OCI-LY7 (cell line): ENCODE measurements at regions not wholly inside any gene's neighbourhood (a gene's known extent, or its start where the extent isn't known, plus 50 kb on each side); places are given as distances from the start of the nearest gene placed in this dataset.

Experiments used
- BruUV-seq: library from RNA; stranded (reverse); fragments of 400-500 nt; replicated peaks from 2 replicates; lab custom pipeline; 2021; lab: Mats Ljungman, UMichigan
- CTCF ChIA-PET: fragments of 300-600 bp; sonication (Branson Sonifier 250); formaldehyde crosslinking; loops from one replicate; lab custom pipeline; 2022; ENCODE audit warnings: antibody characterized with exemption; ENCODE audit not compliant: unreplicated experiment; lab: Charles Lee
- POLR2A ChIA-PET: fragments of 300-600 bp; sonication (Branson Sonifier 250); formaldehyde crosslinking; loops from one replicate; lab custom pipeline; 2022; ENCODE audit warnings: antibody characterized with exemption; lab: Charles Lee
- DNase-seq: peaks from one replicate; pipeline ENCODE4 v3.0.0-alpha.2; 2015; ENCODE audit warnings: low spot score
- H2AFZ ChIP-seq: fragments of 200-600 bp; sonication (generic), shearing (Covaris generic); 2 replicates; pipeline ENCODE4 v1.6.1; 2014; ENCODE audit warnings: mild to moderate bottlenecking, antibody characterized with exemption, low read length, moderate library complexity
- H3K27ac ChIP-seq: fragments of 200-600 bp; sonication (generic); 2 replicates; pipeline ENCODE4 v1.5.1; 2014; ENCODE audit warnings: mixed run types, low read depth, mild to moderate bottlenecking, moderate library complexity, low read length, inconsistent platforms; ENCODE audit not compliant: poor library complexity, severe bottlenecking
- H3K36me3 ChIP-seq: fragments of 200-600 bp; sonication (generic); 2 replicates; pipeline ENCODE4 v1.6.1; 2014; ENCODE audit warnings: mild to moderate bottlenecking, antibody characterized with exemption, low read length, moderate library complexity, mixed read lengths; ENCODE audit not compliant: insufficient read depth
- H3K4me1 ChIP-seq: fragments of 200-600 bp; sonication (generic); 2 replicates; pipeline ENCODE4 v1.5.1; 2014; ENCODE audit warnings: mild to moderate bottlenecking, low read length; ENCODE audit not compliant: insufficient read depth, poor library complexity, severe bottlenecking
- H3K4me2 ChIP-seq: fragments of 200-600 bp; sonication (generic); 2 replicates; pipeline ENCODE4 v1.6.1; 2014; ENCODE audit warnings: mild to moderate bottlenecking, low read length
- H3K4me3 ChIP-seq: fragments of 200-600 bp; sonication (generic); 2 replicates; pipeline ENCODE4 v1.5.1; 2014; ENCODE audit warnings: mild to moderate bottlenecking, low read depth, low read length; ENCODE audit not compliant: poor library complexity, severe bottlenecking
- H3K79me2 ChIP-seq: fragments of 200-600 bp; sonication (generic); 2 replicates; pipeline ENCODE4 v1.6.1; 2016; ENCODE audit warnings: low read depth, mild to moderate bottlenecking, low read length, moderate library complexity, mixed read lengths; ENCODE audit not compliant: insufficient read depth
- H3K9me2 ChIP-seq: fragments of 200-600 bp; sonication (generic); 2 replicates; pipeline ENCODE4 v1.6.1; 2016; ENCODE audit warnings: mild to moderate bottlenecking, low read length, mixed read lengths; ENCODE audit not compliant: insufficient read depth
- H3K9me3 ChIP-seq: fragments of 200-600 bp; sonication (generic); 2 replicates; pipeline ENCODE4 v1.6.1; 2014; ENCODE audit warnings: mild to moderate bottlenecking, mixed run types, low read length, mixed read lengths
- H4K20me1 ChIP-seq: fragments of 200-600 bp; sonication (generic); 2 replicates; pipeline ENCODE4 v1.6.1; 2014; ENCODE audit warnings: mild to moderate bottlenecking, antibody characterized with exemption, low read length, moderate library complexity, mixed read lengths; ENCODE audit not compliant: insufficient read depth
- EZH2phosphoT487 ChIP-seq: fragments of 200-600 bp; sonication (generic); IDR thresholded peaks from 2 replicates; pipeline ENCODE4 v1.6.1; 2018; ENCODE audit warnings: low read depth, borderline replicate concordance, mild to moderate bottlenecking, mixed run types, antibody characterized with exemption, low read length, moderate library complexity, mixed read lengths
- intact Hi-C: fragments of 100-400 bp; cut with micrococcal nuclease; formaldehyde crosslinking; loops from one replicate; pipeline ENCODE4 v1.10.0; 2022; ENCODE audit not compliant: unreplicated experiment
- TF ChIP-seq, protein P1 (sequence below): fragments of 200-600 bp; sonication (generic); conservative IDR thresholded peaks from 2 replicates; pipeline ENCODE4 v1.5.1; 2014; ENCODE audit warnings: mild to moderate bottlenecking, antibody characterized with exemption, low read length, moderate library complexity, mixed read lengths

GRCh38 chr3:126275620-126275904 is 81.6 kb downstream of the KLF15 start:
- no peak overlapping the region for H3K27ac ChIP-seq
- TF ChIP-seq EZH2phosphoT487: no peak
- TF ChIP-seq, protein P1, sequence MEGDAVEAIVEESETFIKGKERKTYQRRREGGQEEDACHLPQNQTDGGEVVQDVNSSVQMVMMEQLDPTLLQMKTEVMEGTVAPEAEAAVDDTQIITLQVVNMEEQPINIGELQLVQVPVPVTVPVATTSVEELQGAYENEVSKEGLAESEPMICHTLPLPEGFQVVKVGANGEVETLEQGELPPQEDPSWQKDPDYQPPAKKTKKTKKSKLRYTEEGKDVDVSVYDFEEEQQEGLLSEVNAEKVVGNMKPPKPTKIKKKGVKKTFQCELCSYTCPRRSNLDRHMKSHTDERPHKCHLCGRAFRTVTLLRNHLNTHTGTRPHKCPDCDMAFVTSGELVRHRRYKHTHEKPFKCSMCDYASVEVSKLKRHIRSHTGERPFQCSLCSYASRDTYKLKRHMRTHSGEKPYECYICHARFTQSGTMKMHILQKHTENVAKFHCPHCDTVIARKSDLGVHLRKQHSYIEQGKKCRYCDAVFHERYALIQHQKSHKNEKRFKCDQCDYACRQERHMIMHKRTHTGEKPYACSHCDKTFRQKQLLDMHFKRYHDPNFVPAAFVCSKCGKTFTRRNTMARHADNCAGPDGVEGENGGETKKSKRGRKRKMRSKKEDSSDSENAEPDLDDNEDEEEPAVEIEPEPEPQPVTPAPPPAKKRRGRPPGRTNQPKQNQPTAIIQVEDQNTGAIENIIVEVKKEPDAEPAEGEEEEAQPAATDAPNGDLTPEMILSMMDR: no peak
- H4K20me1 ChIP-seq: no peaks in the 10 kb centered on the region
- no peak overlapping the region for H3K4me3 ChIP-seq
- CTCF ChIA-PET: no interaction called here
- no peaks in the 10 kb centered on the region for H3K79me2 ChIP-seq
- H2AFZ ChIP-seq: no peak overlapping the region
- POLR2A ChIA-PET: interaction anchor here (1.5 kb wide), 1 partner anchor 12 kb away, joined by 8 read pairs; no protein-coding TSS in a partner anchor
- no peaks in the 10 kb centered on the region for H3K36me3 ChIP-seq
- intact Hi-C loops: no loop called here
- BruUV-seq: no TSS peak
- no peaks in the 10 kb centered on the region for H3K4me1 ChIP-seq
- H3K9me2 ChIP-seq: no peaks in the 10 kb centered on the region
- no peak for DNase-seq
- H3K9me3 ChIP-seq: no peaks in the 10 kb centered on the region
- H3K4me2 ChIP-seq: no peak overlapping the region

GRCh38 chr3:126274735-126275619 is 82.2 kb downstream of the KLF15 start:
- ChIA-PET POLR2A (interaction anchor here (0.7 to 1.5 kb wide), 3 partner anchors 12 to 208 kb away, joined by 3 to 8 read pairs (median 3); no protein-coding TSS in a partner anchor), CTCF (interaction anchor here (1.4 kb wide), 1 partner anchor 39 kb away, joined by 3 read pairs; no protein-coding TSS in a partner anchor)
- no peak overlapping the region for H3K4me3 ChIP-seq
- H3K27ac ChIP-seq: no peak overlapping the region
- no peaks in the 10 kb centered on the region for H3K36me3 ChIP-seq
- no peaks in the 10 kb centered on the region for H4K20me1 ChIP-seq
- H3K79me2 ChIP-seq: no peaks in the 10 kb centered on the region
- H2AFZ ChIP-seq: no peak overlapping the region
- intact Hi-C loops: no loop called here
- no peaks in the 10 kb centered on the region for H3K9me3 ChIP-seq
- BruUV-seq: no TSS peak
- TF ChIP-seq, protein P1: no peak
- TF ChIP-seq EZH2phosphoT487: no peak
- no peaks in the 10 kb centered on the region for H3K4me1 ChIP-seq
- no peak for DNase-seq
- H3K4me2 ChIP-seq: no peak overlapping the region
- no peaks in the 10 kb centered on the region for H3K9me2 ChIP-seq
